ENCODE measurements at regions not wholly inside any gene's neighbourhood (a gene's known extent, or its start where the extent isn't known, plus 50 kb on each side); places are given as distances from the start of the nearest gene placed in this dataset.

DNA sequence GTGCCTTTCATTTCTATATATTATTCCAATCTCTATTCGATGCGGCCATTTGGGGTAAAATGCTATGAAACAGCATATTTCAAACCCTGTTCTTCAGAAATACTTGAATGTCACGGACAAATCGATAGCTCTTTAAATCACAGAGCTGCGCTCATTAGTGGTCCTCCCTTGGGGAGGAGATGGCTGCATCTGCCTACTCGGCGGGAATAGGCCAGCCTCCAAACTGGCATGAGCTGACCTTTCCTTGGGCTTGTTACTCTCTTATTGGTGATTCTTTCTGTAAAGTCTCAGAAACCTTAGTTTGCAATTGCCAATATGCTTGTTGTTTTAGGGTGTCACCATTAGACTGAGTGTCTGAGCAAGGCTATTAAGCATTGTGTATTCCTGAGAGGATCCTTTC, 120.9 kb downstream of the BDH1 start:
- TF ChIP-seq, protein P1, sequence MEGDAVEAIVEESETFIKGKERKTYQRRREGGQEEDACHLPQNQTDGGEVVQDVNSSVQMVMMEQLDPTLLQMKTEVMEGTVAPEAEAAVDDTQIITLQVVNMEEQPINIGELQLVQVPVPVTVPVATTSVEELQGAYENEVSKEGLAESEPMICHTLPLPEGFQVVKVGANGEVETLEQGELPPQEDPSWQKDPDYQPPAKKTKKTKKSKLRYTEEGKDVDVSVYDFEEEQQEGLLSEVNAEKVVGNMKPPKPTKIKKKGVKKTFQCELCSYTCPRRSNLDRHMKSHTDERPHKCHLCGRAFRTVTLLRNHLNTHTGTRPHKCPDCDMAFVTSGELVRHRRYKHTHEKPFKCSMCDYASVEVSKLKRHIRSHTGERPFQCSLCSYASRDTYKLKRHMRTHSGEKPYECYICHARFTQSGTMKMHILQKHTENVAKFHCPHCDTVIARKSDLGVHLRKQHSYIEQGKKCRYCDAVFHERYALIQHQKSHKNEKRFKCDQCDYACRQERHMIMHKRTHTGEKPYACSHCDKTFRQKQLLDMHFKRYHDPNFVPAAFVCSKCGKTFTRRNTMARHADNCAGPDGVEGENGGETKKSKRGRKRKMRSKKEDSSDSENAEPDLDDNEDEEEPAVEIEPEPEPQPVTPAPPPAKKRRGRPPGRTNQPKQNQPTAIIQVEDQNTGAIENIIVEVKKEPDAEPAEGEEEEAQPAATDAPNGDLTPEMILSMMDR (IDR thresholded peaks at IDR 0.05; ENCODE audit: poor library complexity): no peak
- no peak for TF ChIP-seq EZH2 (IDR thresholded peaks at IDR 0.05; ENCODE audit: borderline replicate concordance)

Data from hepatocyte (in vitro differentiated cells).